Endothelial cell of umbilical vein (primary cell): ENCODE measurements at regions not wholly inside any gene's neighbourhood (a gene's known extent, or its start where the extent isn't known, plus 50 kb on each side); places are given as distances from the start of the nearest gene placed in this dataset.

Experiments used
- BruUV-seq: library from RNA; stranded (reverse); fragments of 400-500 nt; replicated peaks from 2 replicates; lab custom pipeline; 2021; lab: Mats Ljungman, UMichigan
- CTCF ChIA-PET: fragments of 300-600, 350-600 bp; sonication (Branson Sonifier 250); formaldehyde crosslinking; loops from one replicate; lab custom pipeline; 2021; ENCODE audit warnings: antibody characterized with exemption, inconsistent platforms; lab: Charles Lee
- POLR2A ChIA-PET: fragments of 300-600, 350-600 bp; sonication (Branson Sonifier 250); formaldehyde crosslinking; loops from one replicate; lab custom pipeline; 2021; ENCODE audit warnings: antibody characterized with exemption, inconsistent platforms; lab: Charles Lee
- DNase-seq: peaks from one replicate; pipeline ENCODE4 v3.0.0-alpha.2; 2011; ENCODE audit warnings: low read depth, low spot score
- FAIRE-seq: peaks from 2 replicates; lab custom pipeline; 2011; peaks lifted over from hg19 to GRCh38; lab: Jason Lieb, UNC
- H2AFZ ChIP-seq: 2 replicates; pipeline ENCODE4 v1.6.0; 2012; ENCODE audit warnings: low read depth, low read length, control low read depth, inconsistent platforms
- H3K27ac ChIP-seq: 2 replicates; pipeline ENCODE4 v1.5.1; 2011; ENCODE audit warnings: low read depth, mild to moderate bottlenecking, control low read depth, low read length, moderate library complexity; ENCODE audit not compliant: insufficient read depth
- H3K27me3 ChIP-seq, 2 experiments: 2 replicates each; pipeline versions ENCODE4 v1.6.0 to v1.6.1; 2011; ENCODE audit warnings: low read length in 2 of 2, mixed read lengths in 1 of 2; ENCODE audit not compliant: control insufficient read depth in 2 of 2, insufficient read depth in 2 of 2
- H3K36me3 ChIP-seq, 2 experiments: 2 replicates in 1 of 2; 3 replicates in 1 of 2; pipeline ENCODE4 v1.5.1; 2011; ENCODE audit warnings: low read length in 2 of 2, mild to moderate bottlenecking in 1 of 2, moderate library complexity in 1 of 2; ENCODE audit not compliant: control insufficient read depth in 2 of 2, insufficient read depth in 2 of 2; ENCODE audit errors: extremely low read depth in 1 of 2
- H3K4me1 ChIP-seq: 3 replicates; pipeline ENCODE4 v1.5.1; 2011; ENCODE audit warnings: mild to moderate bottlenecking, low read length; ENCODE audit not compliant: control insufficient read depth, insufficient read depth; ENCODE audit errors: extremely low read depth
- H3K4me2 ChIP-seq: 2 replicates; pipeline ENCODE4 v1.6.1; 2011; ENCODE audit warnings: low read length, control low read depth, mixed read lengths; ENCODE audit not compliant: insufficient read depth
- H3K4me3 ChIP-seq, 3 experiments: fragments of 200-600 bp in 1 of 3; sonication (generic), shearing (Covaris generic) in 1 of 3; replicated peaks in 1 of 3; 2 replicates each; pipeline ENCODE4 v1.5.1; 2011 to 2016; ENCODE audit warnings: control low read depth in 3 of 3, low read length in 3 of 3, mild to moderate bottlenecking in 2 of 3, inconsistent platforms in 1 of 3, low read depth in 1 of 3, moderate library complexity in 1 of 3; ENCODE audit not compliant: insufficient read depth in 1 of 3
- H3K79me2 ChIP-seq: 2 replicates; pipeline ENCODE4 v1.6.0; 2012; ENCODE audit warnings: low read length, inconsistent platforms; ENCODE audit not compliant: control insufficient read depth, insufficient read depth
- H3K9ac ChIP-seq: replicated peaks from 2 replicates; pipeline ENCODE3; 2011; ENCODE audit warnings: low read length, control low read depth; ENCODE audit not compliant: insufficient read depth; ENCODE audit errors: extremely low read depth
- H3K9me1 ChIP-seq: replicated peaks from 3 replicates; pipeline ENCODE4 v1.6.0; 2011; ENCODE audit warnings: mild to moderate bottlenecking, low read length; ENCODE audit not compliant: control insufficient read depth, insufficient read depth; ENCODE audit errors: extremely low read depth
- H3K9me3 ChIP-seq: replicated peaks from 2 replicates; pipeline ENCODE4 v1.5.1; 2012; ENCODE audit warnings: low read length, inconsistent platforms; ENCODE audit not compliant: control insufficient read depth, insufficient read depth
- H4K20me1 ChIP-seq: replicated peaks from 2 replicates; pipeline ENCODE3; 2011; ENCODE audit warnings: mild to moderate bottlenecking, low read length; ENCODE audit not compliant: control insufficient read depth, insufficient read depth; ENCODE audit errors: extremely low read depth
- CTCF ChIP-seq, 2 donors: IDR thresholded peaks; 1 replicate in 1 of 2; 2 replicates in 1 of 2; pipeline ENCODE4 v1.5.1; 2011; ENCODE audit warnings: low read length in 2 of 2, mild to moderate bottlenecking in 2 of 2, moderate library complexity in 2 of 2, control low read depth in 1 of 2, inconsistent platforms in 1 of 2, low read depth in 1 of 2; ENCODE audit not compliant: insufficient read depth in 1 of 2; ENCODE audit errors: extremely low read depth in 1 of 2
- EZH2 ChIP-seq: IDR thresholded peaks from 2 replicates; pipeline ENCODE4 v1.6.1; 2012; ENCODE audit warnings: borderline replicate concordance, low read depth, mild to moderate bottlenecking, moderate library complexity, low read length, inconsistent platforms; ENCODE audit not compliant: severe bottlenecking
- FOS ChIP-seq: IDR thresholded peaks from 2 replicates; pipeline ENCODE4 v1.6.1; 2011; ENCODE audit warnings: mild to moderate bottlenecking, low read length, moderate library complexity, borderline replicate concordance; ENCODE audit not compliant: insufficient read depth
- GATA2 ChIP-seq: IDR thresholded peaks from 2 replicates; pipeline ENCODE4 v1.7.0; 2011; ENCODE audit warnings: low read depth, mild to moderate bottlenecking, moderate library complexity, mixed read lengths, low read length; ENCODE audit not compliant: insufficient read length, insufficient read depth
- JUN ChIP-seq: IDR thresholded peaks from 2 replicates; pipeline ENCODE4 v1.6.1; 2011; ENCODE audit warnings: borderline replicate concordance, low read depth; ENCODE audit not compliant: insufficient read length, insufficient read depth
- MAX ChIP-seq: IDR thresholded peaks from 2 replicates; pipeline ENCODE4 v1.6.1; 2011; ENCODE audit not compliant: insufficient read depth, insufficient read length
- MYC ChIP-seq: IDR thresholded peaks from one replicate; pipeline ENCODE4 v1.6.1; 2011; ENCODE audit warnings: mild to moderate bottlenecking, low read depth, low read length
- POLR2A ChIP-seq: IDR thresholded peaks from 2 replicates; pipeline ENCODE4 v1.6.1; 2012; ENCODE audit warnings: low read depth, mild to moderate bottlenecking, control low read depth, low read length
- POLR2AphosphoS5 ChIP-seq: IDR thresholded peaks from 2 replicates; pipeline ENCODE4 v1.6.1; 2012; ENCODE audit warnings: low read depth, mild to moderate bottlenecking, control low read depth, low read length, moderate library complexity; ENCODE audit not compliant: insufficient read depth
- dilution Hi-C: fragments of 300-500 bp; cut with MboI; formaldehyde crosslinking; loops from one replicate; pipeline ENCODE4 v1.15.0; 2019; ENCODE audit warnings: low sequenced_read_pairs; ENCODE audit not compliant: extremely low pct_ligation_motif_present
- intact Hi-C: fragments of 100-400 bp; cut with micrococcal nuclease; formaldehyde crosslinking; loops from one replicate; pipeline ENCODE4 v1.10.0; 2022

- Histone ChIP-seq H3K4me3 (no peak overlapping the region), H4K20me1 (no peaks in the 10 kb centered on the region), H3K27me3 (peaks cover 5 to 6% of the 10 kb centered on the region in 2 experiments), H3K27ac (no peak overlapping the region), H3K9me3 (no peaks in the 10 kb centered on the region), H3K4me2 (no peak overlapping the region), H3K9me1 (no peaks in the 10 kb centered on the region), H3K4me1 (peaks cover 4% of the 10 kb centered on the region), H3K36me3 (no peaks in the 10 kb centered on the region), H3K9ac (no peak overlapping the region), H2AFZ (no peak overlapping the region), H3K79me2 (no peaks in the 10 kb centered on the region)
- intact Hi-C loops, result no loop called here
- dilution Hi-C loops, result no loop called here
- FAIRE-seq (no peak), DNase-seq (no peak)
- CTCF ChIA-PET, result interaction anchor here (1.0 kb wide), 1 partner anchor 59 kb away, joined by 3 read pairs; no protein-coding TSS in a partner anchor
- no TSS peak for BruUV-seq
- TF ChIP-seq FOS (no peak), POLR2A (no peak), EZH2 (no peak), CTCF (IDR thresholded peaks at IDR 0.05; ENCODE audit: extremely low read depth in 1 of 2, insufficient read depth in 1 of 2, low read depth in 1 of 2, low read length in 2 of 2) (no peak), MYC (no peak), JUN (no peak), MAX (no peak), POLR2AphosphoS5 (no peak), GATA2 (no peak)
- POLR2A ChIA-PET, result no interaction called here
Measured at GRCh38 chr14:31947076-31947475, 130.0 kb upstream of the ARHGAP5 start.
